Fibroblast of lung (primary cell): ENCODE measurements at regions not wholly inside any gene's neighbourhood (a gene's known extent, or its start where the extent isn't known, plus 50 kb on each side); places are given as distances from the start of the nearest gene placed in this dataset.

ENCODE experiments used
- DNase-seq, 2 donors: peaks; one replicate each; pipeline versions ENCODE4 v3.0.0 to v3.0.0-alpha.2; 2010; ENCODE audit warnings: low read depth in 2 of 2
- H2AFZ ChIP-seq: 2 replicates; pipeline ENCODE4 v1.5.1; 2012; ENCODE audit warnings: low read length, control low read depth, inconsistent platforms
- H3K27ac ChIP-seq: 2 replicates; pipeline ENCODE4 v1.5.1; 2011; ENCODE audit warnings: low read length, control low read depth; ENCODE audit not compliant: insufficient read depth
- H3K27me3 ChIP-seq: 2 replicates; pipeline ENCODE4 v1.5.1; 2011; ENCODE audit warnings: mild to moderate bottlenecking, low read length; ENCODE audit not compliant: control insufficient read depth, insufficient read depth
- H3K36me3 ChIP-seq: 2 replicates; pipeline ENCODE4 v1.5.1; 2011; ENCODE audit warnings: low read length; ENCODE audit not compliant: control insufficient read depth, insufficient read depth
- H3K4me1 ChIP-seq: 2 replicates; pipeline ENCODE4 v1.5.1; 2011; ENCODE audit warnings: low read length; ENCODE audit not compliant: control insufficient read depth, insufficient read depth; ENCODE audit errors: extremely low read depth
- H3K4me2 ChIP-seq: 2 replicates; pipeline ENCODE4 v1.5.1; 2011; ENCODE audit warnings: low read length, control low read depth; ENCODE audit not compliant: insufficient read depth; ENCODE audit errors: extremely low read depth
- H3K4me3 ChIP-seq, 4 experiments: fragments of 200-600 bp in 1 of 4; sonication (generic) in 1 of 4; replicated peaks in 1 of 4; 2 replicates each; pipeline ENCODE4 v1.5.1; 2011 to 2016; ENCODE audit warnings: low read length in 4 of 4, low read depth in 3 of 4, mild to moderate bottlenecking in 3 of 4, control low read depth in 2 of 4, inconsistent platforms in 1 of 4, mixed read lengths in 1 of 4; ENCODE audit not compliant: insufficient read depth in 1 of 4; ENCODE audit errors: control extremely low read depth in 1 of 4
- H3K79me2 ChIP-seq: 2 replicates; pipeline ENCODE4 v1.5.1; 2012; ENCODE audit warnings: mild to moderate bottlenecking, low read length, inconsistent platforms; ENCODE audit not compliant: control insufficient read depth, insufficient read depth
- H3K9ac ChIP-seq: 2 replicates; pipeline ENCODE4 v1.5.1; 2011; ENCODE audit warnings: mild to moderate bottlenecking, low read length, control low read depth; ENCODE audit not compliant: insufficient read depth
- H3K9me3 ChIP-seq: 2 replicates; pipeline ENCODE4 v1.5.1; 2012; ENCODE audit warnings: low read depth, low read length; ENCODE audit not compliant: control insufficient read depth, insufficient read depth
- H4K20me1 ChIP-seq: 2 replicates; pipeline ENCODE4 v1.5.1; 2011; ENCODE audit warnings: low read length; ENCODE audit not compliant: control insufficient read depth, insufficient read depth; ENCODE audit errors: extremely low read depth
- CTCF ChIP-seq, 2 donors: IDR thresholded peaks in 1 of 2; conservative IDR thresholded peaks in 1 of 2; 1 replicate in 1 of 2; 2 replicates in 1 of 2; pipeline ENCODE4 v1.5.1; 2011 to 2012; ENCODE audit warnings: low read length in 2 of 2, control low read depth in 1 of 2, inconsistent platforms in 1 of 2, low read depth in 1 of 2, mild to moderate bottlenecking in 1 of 2
- EZH2 ChIP-seq: IDR thresholded peaks from 2 replicates; pipeline ENCODE4 v1.5.1; 2012; ENCODE audit warnings: low read length, control low read depth, mild to moderate bottlenecking; ENCODE audit errors: missing control alignments

- DNase-seq = peak in 1 of 2 donors; percentile 6
- no peaks in the 10 kb centered on the region for H3K27me3 ChIP-seq
- H3K4me3 ChIP-seq = no peak overlapping the region
- no peaks in the 10 kb centered on the region for H3K9me3 ChIP-seq
- H3K9ac ChIP-seq = no peak overlapping the region
- H3K36me3 ChIP-seq = no peaks in the 10 kb centered on the region
- no peak overlapping the region for H3K4me2 ChIP-seq
- TF ChIP-seq EZH2 (no peak), CTCF (conservative IDR thresholded peaks at IDR 0.05 in 1 of 2, IDR thresholded peaks at IDR 0.05 in 1 of 2; ENCODE audit: low read depth in 1 of 2, low read length in 2 of 2) (no peak)
- H2AFZ ChIP-seq = no peak overlapping the region
- no peaks in the 10 kb centered on the region for H4K20me1 ChIP-seq
- H3K79me2 ChIP-seq = no peaks in the 10 kb centered on the region
- peaks cover 4% of the 10 kb centered on the region for H3K4me1 ChIP-seq
- H3K27ac ChIP-seq = no peak overlapping the region
Observed at GRCh38 chr7:120169996-120170783, 102.8 kb upstream of the KCND2 start.

GRCh38 chr7:120170834-120171233 is 102.1 kb upstream of the KCND2 start:
- Histone ChIP-seq H3K4me2 (no peak overlapping the region), H3K4me1 (peaks cover 4% of the 10 kb centered on the region)

GRCh38 chr7:120171406-120171805 is 101.6 kb upstream of the KCND2 start:
- DNase-seq = no peak
- Histone ChIP-seq H3K27me3 (no peaks in the 10 kb centered on the region), H3K36me3 (no peaks in the 10 kb centered on the region), H2AFZ (no peak overlapping the region), H3K4me1 (peaks cover 4% of the 10 kb centered on the region), H3K79me2 (no peaks in the 10 kb centered on the region), H3K4me2 (no peak overlapping the region), H3K4me3 (no peak overlapping the region), H3K9ac (no peak overlapping the region), H4K20me1 (no peaks in the 10 kb centered on the region), H3K9me3 (no peaks in the 10 kb centered on the region), H3K27ac (no peak overlapping the region)
- no peak for TF ChIP-seq EZH2
- no peak for TF ChIP-seq CTCF (conservative IDR thresholded peaks at IDR 0.05 in 1 of 2, IDR thresholded peaks at IDR 0.05 in 1 of 2; ENCODE audit: low read depth in 1 of 2, low read length in 2 of 2)

More at GRCh38 chr7:120170834-120171233, 102.1 kb upstream of the KCND2 start:
- H3K4me3 ChIP-seq = no peak overlapping the region
- no peaks in the 10 kb centered on the region for H3K36me3 ChIP-seq
- H3K9ac ChIP-seq = no peak overlapping the region
- no peaks in the 10 kb centered on the region for H3K27me3 ChIP-seq
- H3K79me2 ChIP-seq = no peaks in the 10 kb centered on the region
- H2AFZ ChIP-seq = no peak overlapping the region
- no peaks in the 10 kb centered on the region for H4K20me1 ChIP-seq
- TF ChIP-seq EZH2 = no peak
- TF ChIP-seq CTCF (conservative IDR thresholded peaks at IDR 0.05 in 1 of 2, IDR thresholded peaks at IDR 0.05 in 1 of 2; ENCODE audit: low read depth in 1 of 2, low read length in 2 of 2) = no peak
- H3K27ac ChIP-seq = no peak overlapping the region
- no peaks in the 10 kb centered on the region for H3K9me3 ChIP-seq
- peak; percentile 25 to 35 for DNase-seq
